HG03066 (cell line): ENCODE measurements at regions not wholly inside any gene's neighbourhood (a gene's known extent, or its start where the extent isn't known, plus 50 kb on each side); places are given as distances from the start of the nearest gene placed in this dataset.

Experiments used
- ATAC-seq: cut with Tn5 transposase; IDR thresholded peaks from one replicate; pipeline ENCODE4 v1.9.1; 2021; ENCODE audit warnings: low read depth; ENCODE audit not compliant: unreplicated experiment

- ATAC-seq = no peak
These were observed 55.7 kb downstream of the CXCR4 start for GRCh38 chr2:136062066-136062837.

- ATAC-seq = no peak
These were observed 57.5 kb downstream of the CXCR4 start for GRCh38 chr2:136060416-136060815.

- ATAC-seq = peak; percentile 51
These were observed 58.9 kb downstream of the CXCR4 start for GRCh38 chr2:136059036-136059472.

- no peak for ATAC-seq
These were observed 59.7 kb downstream of the CXCR4 start for GRCh38 chr2:136058262-136058661.

- ATAC-seq = no peak
These were observed 60.2 kb downstream of the CXCR4 start for GRCh38 chr2:136057802-136058140.

- peak; percentile 34 for ATAC-seq
These were observed 60.7 kb downstream of the CXCR4 start for GRCh38 chr2:136057023-136057801.

GRCh38 chr2:136055929-136056688 is 61.8 kb downstream of the CXCR4 start:
- ATAC-seq = peak; percentile 26

- no peak for ATAC-seq
These were observed 63.1 kb downstream of the CXCR4 start for GRCh38 chr2:136054856-136055255.

GRCh38 chr2:136052369-136053362 is 65.3 kb downstream of the CXCR4 start:
- no peak for ATAC-seq

- no peak for ATAC-seq
These were observed 66.3 kb upstream of the DARS1 start for GRCh38 chr2:136051725-136052048.

- ATAC-seq = peak; percentile 44
These were observed 65.7 kb upstream of the DARS1 start for GRCh38 chr2:136051001-136051724.

GRCh38 chr2:136049991-136050920 is 64.8 kb upstream of the DARS1 start:
- no peak for ATAC-seq

- ATAC-seq = no peak
These were observed 63.8 kb upstream of the DARS1 start for GRCh38 chr2:136049011-136049742.

- no peak for ATAC-seq
These were observed 60.6 kb upstream of the DARS1 start for GRCh38 chr2:136045835-136046570.

GRCh38 chr2:136045344-136045743 is 59.9 kb upstream of the DARS1 start:
- ATAC-seq = no peak
